ENCODE measurements at regions not wholly inside any gene's neighbourhood (a gene's known extent, or its start where the extent isn't known, plus 50 kb on each side); places are given as distances from the start of the nearest gene placed in this dataset.

GRCh38 chrX:9392445-9392844, 72.4 kb upstream of the TBL1X start:
- Histone ChIP-seq H3K27ac (ENCODE audit: low read depth, low read length) (no peak overlapping the region), H3K9me3 (ENCODE audit: insufficient read depth, low read length) (no peaks in the 10 kb centered on the region), H2AFZ (ENCODE audit: low read depth, low read length, severe bottlenecking) (no peak overlapping the region), H3K4me3 (ENCODE audit: insufficient read depth, low read length, poor library complexity, severe bottlenecking) (no peak overlapping the region), H3K79me2 (ENCODE audit: insufficient read depth, low read length) (no peaks in the 10 kb centered on the region), H3K9ac (ENCODE audit: low read length) (no peak overlapping the region), H3F3A (ENCODE audit: insufficient read depth) (no peaks in the 10 kb centered on the region), H3K9me2 (replicated peaks; ENCODE audit: insufficient read depth, low read length) (no peaks in the 10 kb centered on the region), H3K4me2 (ENCODE audit: low read depth, low read length, poor library complexity, severe bottlenecking) (no peak overlapping the region), H4K20me1 (ENCODE audit: low read depth, low read length) (no peaks in the 10 kb centered on the region), H3K27me3 (ENCODE audit: low read length) (no peaks in the 10 kb centered on the region), H3K36me3 (ENCODE audit: low read length) (no peaks in the 10 kb centered on the region)
- no peak for TF ChIP-seq EZH2phosphoT487 (conservative IDR thresholded peaks at IDR 0.05; ENCODE audit: low read length)
- TF ChIP-seq, protein P1, sequence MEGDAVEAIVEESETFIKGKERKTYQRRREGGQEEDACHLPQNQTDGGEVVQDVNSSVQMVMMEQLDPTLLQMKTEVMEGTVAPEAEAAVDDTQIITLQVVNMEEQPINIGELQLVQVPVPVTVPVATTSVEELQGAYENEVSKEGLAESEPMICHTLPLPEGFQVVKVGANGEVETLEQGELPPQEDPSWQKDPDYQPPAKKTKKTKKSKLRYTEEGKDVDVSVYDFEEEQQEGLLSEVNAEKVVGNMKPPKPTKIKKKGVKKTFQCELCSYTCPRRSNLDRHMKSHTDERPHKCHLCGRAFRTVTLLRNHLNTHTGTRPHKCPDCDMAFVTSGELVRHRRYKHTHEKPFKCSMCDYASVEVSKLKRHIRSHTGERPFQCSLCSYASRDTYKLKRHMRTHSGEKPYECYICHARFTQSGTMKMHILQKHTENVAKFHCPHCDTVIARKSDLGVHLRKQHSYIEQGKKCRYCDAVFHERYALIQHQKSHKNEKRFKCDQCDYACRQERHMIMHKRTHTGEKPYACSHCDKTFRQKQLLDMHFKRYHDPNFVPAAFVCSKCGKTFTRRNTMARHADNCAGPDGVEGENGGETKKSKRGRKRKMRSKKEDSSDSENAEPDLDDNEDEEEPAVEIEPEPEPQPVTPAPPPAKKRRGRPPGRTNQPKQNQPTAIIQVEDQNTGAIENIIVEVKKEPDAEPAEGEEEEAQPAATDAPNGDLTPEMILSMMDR (IDR thresholded peaks at IDR 0.05; ENCODE audit: insufficient read depth, low read length, poor library complexity, severe bottlenecking): no peak

DNA sequence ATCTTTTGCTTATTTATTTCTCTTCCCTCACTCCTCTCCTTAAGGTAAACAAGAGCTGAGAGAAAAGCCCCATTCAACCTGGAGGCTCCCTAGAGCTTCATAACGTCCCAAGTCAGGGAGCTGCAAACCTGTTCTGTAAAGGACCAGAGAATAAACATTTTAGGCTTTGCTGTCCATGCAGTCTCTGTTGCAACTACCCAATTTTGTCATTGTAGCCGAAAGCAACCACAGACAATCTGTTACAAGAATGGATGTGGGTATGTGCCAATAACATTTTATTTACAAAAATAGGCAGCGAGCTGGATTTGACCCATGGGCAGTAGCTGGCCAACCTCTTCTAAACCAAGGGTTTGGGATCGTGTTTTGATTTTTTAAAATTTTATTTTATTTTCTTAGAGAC, 71.3 kb upstream of the TBL1X start:
- Histone ChIP-seq H2AFZ (ENCODE audit: low read depth, low read length, severe bottlenecking) (no peak overlapping the region), H3K79me2 (ENCODE audit: insufficient read depth, low read length) (no peaks in the 10 kb centered on the region), H3F3A (ENCODE audit: insufficient read depth) (no peaks in the 10 kb centered on the region), H3K4me2 (ENCODE audit: low read depth, low read length, poor library complexity, severe bottlenecking) (no peak overlapping the region), H3K27ac (ENCODE audit: low read depth, low read length) (no peak overlapping the region), H3K4me3 (ENCODE audit: insufficient read depth, low read length, poor library complexity, severe bottlenecking) (no peak overlapping the region), H3K9me3 (ENCODE audit: insufficient read depth, low read length) (no peaks in the 10 kb centered on the region), H3K9me2 (replicated peaks; ENCODE audit: insufficient read depth, low read length) (no peaks in the 10 kb centered on the region), H4K20me1 (ENCODE audit: low read depth, low read length) (no peaks in the 10 kb centered on the region), H3K27me3 (ENCODE audit: low read length) (no peaks in the 10 kb centered on the region), H3K9ac (ENCODE audit: low read length) (no peak overlapping the region), H3K36me3 (ENCODE audit: low read length) (no peaks in the 10 kb centered on the region)
- no peak for TF ChIP-seq EZH2phosphoT487 (conservative IDR thresholded peaks at IDR 0.05; ENCODE audit: low read length)
- TF ChIP-seq, protein P1 (IDR thresholded peaks at IDR 0.05; ENCODE audit: insufficient read depth, low read length, poor library complexity, severe bottlenecking): no peak

GRCh38 chrX:9394212-9394611, 70.6 kb upstream of the TBL1X start:
- no peaks in the 10 kb centered on the region for H3K9me3 ChIP-seq (ENCODE audit: insufficient read depth, low read length)

More at GRCh38 chrX:9394212-9394611, 70.6 kb upstream of the TBL1X start:
- H4K20me1 ChIP-seq (ENCODE audit: low read depth, low read length): no peaks in the 10 kb centered on the region
- no peak overlapping the region for H3K27ac ChIP-seq (ENCODE audit: low read depth, low read length)
- no peaks in the 10 kb centered on the region for H3K36me3 ChIP-seq (ENCODE audit: low read length)
- no peaks in the 10 kb centered on the region for H3K9me2 ChIP-seq (replicated peaks; ENCODE audit: insufficient read depth, low read length)
- no peaks in the 10 kb centered on the region for H3F3A ChIP-seq (ENCODE audit: insufficient read depth)
- no peak overlapping the region for H2AFZ ChIP-seq (ENCODE audit: low read depth, low read length, severe bottlenecking)
- TF ChIP-seq, protein P1 (IDR thresholded peaks at IDR 0.05; ENCODE audit: insufficient read depth, low read length, poor library complexity, severe bottlenecking): no peak
- no peak for TF ChIP-seq EZH2phosphoT487 (conservative IDR thresholded peaks at IDR 0.05; ENCODE audit: low read length)
- no peaks in the 10 kb centered on the region for H3K27me3 ChIP-seq (ENCODE audit: low read length)
- H3K79me2 ChIP-seq (ENCODE audit: insufficient read depth, low read length): no peaks in the 10 kb centered on the region
- H3K4me2 ChIP-seq (ENCODE audit: low read depth, low read length, poor library complexity, severe bottlenecking): no peak overlapping the region
- H3K4me3 ChIP-seq (ENCODE audit: insufficient read depth, low read length, poor library complexity, severe bottlenecking): no peak overlapping the region
- no peak overlapping the region for H3K9ac ChIP-seq (ENCODE audit: low read length)

All from SU-DHL-6 (cell line).